ENCODE measurements at regions not wholly inside any gene's neighbourhood (a gene's known extent, or its start where the extent isn't known, plus 50 kb on each side); places are given as distances from the start of the nearest gene placed in this dataset.

GRCh38 chr21:38718481-38718880 lies 87.2 kb upstream of the ETS2 start:
- CTCF ChIA-PET = no interaction called here
- no peaks in the 10 kb centered on the region for H3K79me2 ChIP-seq (ENCODE audit: low read length)
- no peaks in the 10 kb centered on the region for H3K4me1 ChIP-seq (ENCODE audit: insufficient read depth, low read length)
- H3K4me2 ChIP-seq (ENCODE audit: low read length) = no peak overlapping the region
- H2AFZ ChIP-seq (ENCODE audit: low read length) = no peak overlapping the region
- H3K9me2 ChIP-seq (replicated peaks; ENCODE audit: low read length) = no peaks in the 10 kb centered on the region
- intact Hi-C loops (cut with micrococcal nuclease) = no loop called here
- H3K27me3 ChIP-seq (ENCODE audit: low read length) = no peaks in the 10 kb centered on the region
- H3K9ac ChIP-seq (ENCODE audit: low read length) = no peak overlapping the region
- BruUV-seq (replicated peaks) = no TSS peak
- no peak for ATAC-seq
- H3K9me3 ChIP-seq (ENCODE audit: low read length) = no peaks in the 10 kb centered on the region
- POLR2A ChIA-PET (ENCODE audit: unreplicated experiment) = no interaction called here
- H4K20me1 ChIP-seq (ENCODE audit: low read length) = no peaks in the 10 kb centered on the region
- no peaks in the 10 kb centered on the region for H3F3A ChIP-seq (ENCODE audit: low read length, unreplicated experiment)
- H3K36me3 ChIP-seq (ENCODE audit: low read depth, low read length) = no peaks in the 10 kb centered on the region
- H3K27ac ChIP-seq (ENCODE audit: low read length) = no peak overlapping the region
- no peak for DNase-seq
- TF ChIP-seq EZH2 (IDR thresholded peaks at IDR 0.05; ENCODE audit: low read length, unreplicated experiment) (no peak), EZH2phosphoT487 (IDR thresholded peaks at IDR 0.05; ENCODE audit: borderline replicate concordance, low read length) (no peak), CTCF (conservative IDR thresholded peaks at IDR 0.05; ENCODE audit: low read depth, low read length) (no peak)
- no peak overlapping the region for H3K4me3 ChIP-seq (ENCODE audit: low read length)

GRCh38 chr21:38720074-38720473 lies 85.7 kb upstream of the ETS2 start:
- ChIA-PET POLR2A (ENCODE audit: unreplicated experiment) (no interaction called here), CTCF (no interaction called here)
- no TSS peak for BruUV-seq (replicated peaks)
- Histone ChIP-seq H3K9ac (ENCODE audit: low read length) (no peak overlapping the region), H3K4me1 (ENCODE audit: insufficient read depth, low read length) (no peaks in the 10 kb centered on the region), H3K36me3 (ENCODE audit: low read depth, low read length) (no peaks in the 10 kb centered on the region), H3K4me2 (ENCODE audit: low read length) (no peak overlapping the region), H2AFZ (ENCODE audit: low read length) (no peak overlapping the region), H3K9me3 (ENCODE audit: low read length) (peaks cover 6% of the 10 kb centered on the region; the same call in 1 of the 2 replicates), H3K27ac (ENCODE audit: low read length) (no peak overlapping the region), H4K20me1 (ENCODE audit: low read length) (no peaks in the 10 kb centered on the region), H3F3A (ENCODE audit: low read length, unreplicated experiment) (no peaks in the 10 kb centered on the region), H3K4me3 (ENCODE audit: low read length) (no peak overlapping the region), H3K27me3 (ENCODE audit: low read length) (no peaks in the 10 kb centered on the region), H3K9me2 (replicated peaks; ENCODE audit: low read length) (no peaks in the 10 kb centered on the region), H3K79me2 (ENCODE audit: low read length) (no peaks in the 10 kb centered on the region)
- intact Hi-C loops (cut with micrococcal nuclease) = no loop called here
- DNase-seq (no peak), ATAC-seq (no peak)
- no peak for TF ChIP-seq EZH2 (IDR thresholded peaks at IDR 0.05; ENCODE audit: low read length, unreplicated experiment)
- TF ChIP-seq CTCF (conservative IDR thresholded peaks at IDR 0.05; ENCODE audit: low read depth, low read length) = no peak
- no peak for TF ChIP-seq EZH2phosphoT487 (IDR thresholded peaks at IDR 0.05; ENCODE audit: borderline replicate concordance, low read length)

GRCh38 chr21:38721055-38721454 lies 84.7 kb upstream of the ETS2 start:
- no TSS peak for BruUV-seq (replicated peaks)
- ATAC-seq (no peak), DNase-seq (no peak)
- H3K36me3 ChIP-seq (ENCODE audit: low read depth, low read length) = no peaks in the 10 kb centered on the region
- H3K27me3 ChIP-seq (ENCODE audit: low read length) = no peaks in the 10 kb centered on the region
- no peaks in the 10 kb centered on the region for H3K4me1 ChIP-seq (ENCODE audit: insufficient read depth, low read length)
- H4K20me1 ChIP-seq (ENCODE audit: low read length) = no peaks in the 10 kb centered on the region
- no peak for TF ChIP-seq CTCF (conservative IDR thresholded peaks at IDR 0.05; ENCODE audit: low read depth, low read length)
- TF ChIP-seq EZH2phosphoT487 (IDR thresholded peaks at IDR 0.05; ENCODE audit: borderline replicate concordance, low read length) = no peak
- TF ChIP-seq EZH2 (IDR thresholded peaks at IDR 0.05; ENCODE audit: low read length, unreplicated experiment) = no peak
- no peaks in the 10 kb centered on the region for H3F3A ChIP-seq (ENCODE audit: low read length, unreplicated experiment)
- H3K4me2 ChIP-seq (ENCODE audit: low read length) = no peak overlapping the region
- H3K9me2 ChIP-seq (replicated peaks; ENCODE audit: low read length) = no peaks in the 10 kb centered on the region
- no peak overlapping the region for H3K9ac ChIP-seq (ENCODE audit: low read length)
- H3K9me3 ChIP-seq (ENCODE audit: low read length) = peaks cover 13% of the 10 kb centered on the region
- no peaks in the 10 kb centered on the region for H3K79me2 ChIP-seq (ENCODE audit: low read length)
- ChIA-PET POLR2A (ENCODE audit: unreplicated experiment) (no interaction called here), CTCF (no interaction called here)
- intact Hi-C loops (cut with micrococcal nuclease) = no loop called here
- H3K27ac ChIP-seq (ENCODE audit: low read length) = no peak overlapping the region
- no peak overlapping the region for H3K4me3 ChIP-seq (ENCODE audit: low read length)
- no peak overlapping the region for H2AFZ ChIP-seq (ENCODE audit: low read length)
